Retinal pigment epithelial cell (primary cell): ENCODE measurements at regions not wholly inside any gene's neighbourhood (a gene's known extent, or its start where the extent isn't known, plus 50 kb on each side); places are given as distances from the start of the nearest gene placed in this dataset.

Experiments
- DNase-seq: peaks from one replicate; pipeline ENCODE4 v3.0.0-alpha.2; 2010; ENCODE audit warnings: low read depth
- H3K4me3 ChIP-seq: 2 replicates; pipeline ENCODE4 v1.5.1; 2011; ENCODE audit warnings: mild to moderate bottlenecking, low read length, control low read depth, moderate library complexity
- CTCF ChIP-seq: conservative IDR thresholded peaks from 2 replicates; pipeline ENCODE4 v1.5.1; 2011; ENCODE audit warnings: low read depth, low read length, control low read depth, inconsistent platforms

GRCh38 chr21:16563116-16563515 lies 833.3 kb downstream of the USP25 start:
- no peak for DNase-seq
- no peak for TF ChIP-seq CTCF
- no peak overlapping the region for H3K4me3 ChIP-seq

DNA sequence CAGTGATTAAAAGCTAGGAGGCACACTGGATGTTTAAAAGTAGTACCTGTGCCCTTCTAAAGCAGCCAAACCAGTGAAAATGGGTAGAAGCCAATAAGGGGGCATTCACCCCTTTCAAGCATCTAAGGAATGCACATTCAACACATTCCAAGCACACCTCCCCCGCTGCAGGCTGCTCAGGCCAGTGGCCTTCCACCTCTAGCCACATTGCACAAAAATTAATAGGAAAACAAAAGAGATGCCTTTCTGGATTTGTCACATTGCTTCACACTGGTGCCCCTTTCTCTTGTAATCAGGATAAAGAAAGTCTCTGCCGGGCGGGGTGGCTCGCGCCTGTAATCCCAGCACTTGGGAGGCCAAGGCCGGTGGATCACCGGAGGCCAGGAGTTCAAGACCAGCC lies 834.0 kb downstream of the USP25 start:
- no peak for TF ChIP-seq CTCF
- no peak overlapping the region for H3K4me3 ChIP-seq
- DNase-seq = peak; percentile 85

GRCh38 chr21:16568244-16568643 lies 838.5 kb downstream of the USP25 start:
- no peak overlapping the region for H3K4me3 ChIP-seq
- no peak for DNase-seq
- no peak for TF ChIP-seq CTCF

DNA sequence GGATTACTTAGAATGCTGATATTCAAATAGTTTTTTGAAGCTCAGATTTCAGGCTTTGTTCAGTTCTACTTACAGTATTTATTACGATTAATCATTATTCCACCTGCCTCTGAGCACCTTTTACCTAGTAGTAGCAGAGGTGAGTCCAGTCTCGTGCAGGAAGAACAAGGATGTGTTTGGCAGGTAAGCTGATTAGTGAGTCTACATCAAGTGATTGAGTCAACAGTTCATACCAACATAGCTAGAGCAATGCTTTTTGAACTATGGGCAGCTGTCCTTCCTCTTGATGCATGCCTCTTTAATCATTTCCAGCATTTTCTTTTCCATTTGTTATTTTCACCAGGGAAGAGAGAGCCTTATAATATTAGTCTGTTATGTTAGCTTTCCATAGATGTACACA lies 838.9 kb downstream of the USP25 start:
- no peak overlapping the region for H3K4me3 ChIP-seq
- no peak for TF ChIP-seq CTCF
- DNase-seq = no peak

- no peak for TF ChIP-seq CTCF
- H3K4me3 ChIP-seq = no peak overlapping the region
- DNase-seq = no peak
Observed at GRCh38 chr21:16569679-16570078, 839.9 kb downstream of the USP25 start.

GRCh38 chr21:16570171-16570570 lies 840.4 kb downstream of the USP25 start:
- no peak for TF ChIP-seq CTCF
- no peak overlapping the region for H3K4me3 ChIP-seq

GRCh38 chr21:16570856-16571255 lies 841.1 kb downstream of the USP25 start:
- TF ChIP-seq CTCF = no peak
- H3K4me3 ChIP-seq = no peak overlapping the region
- no peak for DNase-seq

More at GRCh38 chr21:16570171-16570570, 840.4 kb downstream of the USP25 start:
- no peak for DNase-seq
